ENCODE measurements at regions not wholly inside any gene's neighbourhood (a gene's known extent, or its start where the extent isn't known, plus 50 kb on each side); places are given as distances from the start of the nearest gene placed in this dataset.
"Not testable (repeated sequence)": the region's sequence is repeated elsewhere in the genome, so short reads cannot be mapped to it uniquely, and the experiment has no call there.

- TF ChIP-seq USF2 (IDR thresholded peaks at IDR 0.05) (no peak), BHLHE40 (IDR thresholded peaks at IDR 0.05; ENCODE audit: low read depth, low read length) (no peak), E2F6 (IDR thresholded peaks at IDR 0.05; ENCODE audit: borderline replicate concordance, low read depth) (no peak), CHD4 (IDR thresholded peaks at IDR 0.05; ENCODE audit: borderline replicate concordance) (no peak), HOXA7 (CRISPR knock-in tag; IDR thresholded peaks at IDR 0.05) (no peak), SMC3 (IDR thresholded peaks at IDR 0.05) (no peak)
These were observed 1438.5 kb upstream of the CELF2 start (continued) for GRCh38 chr10:9579110-9579705.

GRCh38 chr10:9582803-9583202 lies 1434.9 kb upstream of the CELF2 start:
- ATAC-seq; POLR2A ChIA-PET; H3K27ac ChIP-seq; H3K4me1 ChIP-seq; FAIRE-seq; DNase-seq (ENCODE audit: low read depth in 1 of 2, low spot score in 1 of 2); CTCF ChIA-PET; H3K9me3 ChIP-seq; H3K4me3 ChIP-seq; H3K4me2 ChIP-seq: not testable (repeated sequence)
- 0% methylated on average over 1 of the region's 1 CpG for WGBS (ENCODE audit: missing lambda C conversion rate)

GRCh38 chr10:9596368-9596920 lies 1421.2 kb upstream of the CELF2 start:
- peak; percentile 52 to 62; a peak in 5 of 6 replicates for ATAC-seq
- DNase-seq (ENCODE audit: low read depth in 1 of 2, low spot score in 1 of 2), result peak; percentile 0 to 10
- Histone ChIP-seq H3K4me1 (no peaks in the 10 kb centered on the region), H3K4me2 (peak overlapping the region; percentile 48), H3K9me3 (no peaks in the 10 kb centered on the region; the same call in 2 of the 3 replicates), H3K27ac (no peak overlapping the region), H3K4me3 (peak overlapping the region; percentile 7; the same call in 2 of the 3 replicates)
- POLR2A ChIA-PET, result interaction anchor here (0.6 kb wide), 1 partner anchor 11 kb away, joined by 4 read pairs; no protein-coding TSS in a partner anchor
- CTCF ChIA-PET, result no interaction called here
- TF ChIP-seq PHF8 (IDR thresholded peaks at IDR 0.05; ENCODE audit: borderline replicate concordance, low read depth) (no peak), TFCP2L1 (CRISPR knock-in tag; IDR thresholded peaks at IDR 0.05) (no peak), SREBF2 (IDR thresholded peaks at IDR 0.05) (no peak), KDM1A (IDR thresholded peaks at IDR 0.05; ENCODE audit: low read depth) (no peak), NPAS2 (CRISPR knock-in tag; IDR thresholded peaks at IDR 0.05; ENCODE audit: borderline replicate concordance) (no peak), RAD21 (conservative IDR thresholded peaks at IDR 0.05 in 1 of 2, IDR thresholded peaks at IDR 0.05 in 1 of 2) (no peak), ATOH8 (CRISPR knock-in tag; IDR thresholded peaks at IDR 0.05; ENCODE audit: low read depth) (no peak), CBX2 (IDR thresholded peaks at IDR 0.05; ENCODE audit: borderline replicate concordance, low read depth) (no peak), MAZ (IDR thresholded peaks at IDR 0.05; ENCODE audit: borderline replicate concordance, low read depth, low read length) (no peak), MAX (IDR thresholded peaks at IDR 0.05) (no peak), RCOR1 (IDR thresholded peaks at IDR 0.05; ENCODE audit: low read depth, low read length) (no peak)
- WGBS (ENCODE audit: missing lambda C conversion rate), result under 1% methylated on average over 5 of the region's 5 CpGs
- no peak for FAIRE-seq

GRCh38 chr10:9602998-9603397 lies 1414.7 kb upstream of the CELF2 start:
- POLR2A ChIA-PET, result no interaction called here
- TF ChIP-seq SREBF2 (IDR thresholded peaks at IDR 0.05) (no peak), ZFP36 (IDR thresholded peaks at IDR 0.05; ENCODE audit: borderline replicate concordance, partially characterized antibody) (no peak), E2F6 (IDR thresholded peaks at IDR 0.05; ENCODE audit: borderline replicate concordance, low read depth) (no peak), MAZ (IDR thresholded peaks at IDR 0.05; ENCODE audit: borderline replicate concordance, low read depth, low read length) (no peak), RCOR1 (IDR thresholded peaks at IDR 0.05; ENCODE audit: low read depth, low read length) (no peak), ELK1 (IDR thresholded peaks at IDR 0.05; ENCODE audit: low read depth, low read length) (no peak), HEYL (CRISPR knock-in tag; IDR thresholded peaks at IDR 0.05) (no peak), REST (IDR thresholded peaks at IDR 0.05) (no peak)

More at GRCh38 chr10:9602998-9603397, 1414.7 kb upstream of the CELF2 start:
- no peak for FAIRE-seq
- no peak overlapping the region for H3K4me2 ChIP-seq
- ATAC-seq, result no peak
- no peak overlapping the region for H3K27ac ChIP-seq
- no peak for DNase-seq (ENCODE audit: low read depth in 1 of 2, low spot score in 1 of 2)
- no peak overlapping the region for H3K4me3 ChIP-seq
- no peaks in the 10 kb centered on the region; the same call in 2 of the 3 replicates for H3K9me3 ChIP-seq
- CTCF ChIA-PET, result no interaction called here
- no peaks in the 10 kb centered on the region for H3K4me1 ChIP-seq
- 45% methylated on average over 9 of the region's 9 CpGs for WGBS (ENCODE audit: missing lambda C conversion rate)
